ENCODE measurements at regions not wholly inside any gene's neighbourhood (a gene's known extent, or its start where the extent isn't known, plus 50 kb on each side); places are given as distances from the start of the nearest gene placed in this dataset.
A peak's percentile ranks its signal among the peaks of the same experiment; 100 is the strongest.

DNA sequence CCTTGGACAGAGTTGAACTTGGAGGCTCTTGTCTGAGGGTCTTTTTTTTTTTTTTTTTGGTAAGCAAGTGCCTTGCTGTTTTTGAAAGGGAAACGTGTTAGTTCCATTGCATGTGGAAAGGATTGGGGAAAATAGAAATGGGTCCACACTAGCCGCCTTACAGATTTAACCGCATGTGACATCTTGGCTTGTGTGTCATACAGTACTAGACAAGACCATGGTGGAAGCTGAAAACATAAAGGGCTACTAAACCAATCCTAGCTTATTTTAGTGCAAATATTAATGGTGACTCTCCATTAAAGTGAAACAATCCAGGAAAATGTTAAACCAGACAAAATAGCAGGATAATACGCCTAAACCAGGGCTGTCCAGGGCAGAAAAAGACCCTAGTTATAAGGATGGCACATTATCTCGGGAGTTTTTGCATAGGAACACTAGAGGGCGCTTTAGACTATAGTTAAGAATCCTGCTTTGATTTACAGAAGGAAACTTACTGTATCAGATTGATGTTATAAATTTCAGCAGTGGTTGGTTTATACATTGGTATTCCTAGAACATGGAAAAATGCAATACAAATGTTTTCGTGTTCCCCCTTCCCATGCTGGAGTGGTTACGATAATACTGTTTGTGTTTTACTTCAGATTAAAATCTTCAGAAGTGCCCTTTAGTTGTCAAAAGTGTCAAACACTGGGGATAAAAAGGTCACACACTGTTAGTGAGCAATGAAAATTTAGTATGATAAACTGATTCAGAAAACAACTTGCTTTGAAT lies 59.8 kb upstream of the DEK start:
- no peak for TF ChIP-seq GATA2 (IDR thresholded peaks at IDR 0.05; ENCODE audit: insufficient read depth, insufficient read length, low read depth, low read length)
- peak; percentile 48 to 49 for TF ChIP-seq CTCF (IDR thresholded peaks at IDR 0.05; ENCODE audit: extremely low read depth in 1 of 2, insufficient read depth in 1 of 2, low read depth in 1 of 2, low read length in 2 of 2)
- no TSS peak for BruUV-seq (replicated peaks)
- H3K4me1 ChIP-seq (ENCODE audit: control insufficient read depth, extremely low read depth, insufficient read depth, low read length): peaks cover 16% of the 10 kb centered on the region
- no peaks in the 10 kb centered on the region for H3K27me3 ChIP-seq (ENCODE audit: control insufficient read depth in 2 of 2, insufficient read depth in 2 of 2, low read length in 2 of 2)
- no peak overlapping the region for H3K9ac ChIP-seq (replicated peaks; ENCODE audit: extremely low read depth, insufficient read depth, low read length)
- no peak overlapping the region for H3K4me2 ChIP-seq (ENCODE audit: insufficient read depth, low read length)
- H3K9me1 ChIP-seq (replicated peaks; ENCODE audit: control insufficient read depth, extremely low read depth, insufficient read depth, low read length): no peaks in the 10 kb centered on the region
- DNase-seq (ENCODE audit: low read depth, low spot score) (peak; percentile 69), FAIRE-seq (peak; percentile 87)
- no peaks in the 10 kb centered on the region for H3K79me2 ChIP-seq (ENCODE audit: control insufficient read depth, insufficient read depth, low read length)
- CTCF ChIA-PET: interaction anchor here (0.6 to 3.2 kb wide), 20 partner anchors 11 to 265 kb away, joined by 3 to 93 read pairs (median 4); partner anchors contain the start of gene RNF144B
- no peak overlapping the region for H3K4me3 ChIP-seq (replicated peaks in 1 of 3; ENCODE audit: insufficient read depth in 1 of 3, low read depth in 1 of 3, low read length in 3 of 3)
- H3K9me3 ChIP-seq (replicated peaks; ENCODE audit: control insufficient read depth, insufficient read depth, low read length): no peaks in the 10 kb centered on the region
- intact Hi-C loops (cut with micrococcal nuclease) (loop anchor here (1.0 kb wide), 3 partner anchors 60 to 180 kb away; partner anchors contain the start of genes DEK and RNF144B), dilution Hi-C loops (cut with MboI; ENCODE audit: extremely low pct_ligation_motif_present, low sequenced_read_pairs) (no loop called here)
- H3K27ac ChIP-seq (ENCODE audit: insufficient read depth, low read depth, low read length): no peak overlapping the region
- H4K20me1 ChIP-seq (replicated peaks; ENCODE audit: control insufficient read depth, extremely low read depth, insufficient read depth, low read length): no peaks in the 10 kb centered on the region
- H2AFZ ChIP-seq (ENCODE audit: low read depth, low read length): peak overlapping the region; percentile 48
- POLR2A ChIA-PET: interaction anchor here (0.6 to 0.7 kb wide), 2 partner anchors 88 to 184 kb away, joined by 4 to 8 read pairs; no protein-coding TSS in a partner anchor
- no peaks in the 10 kb centered on the region for H3K36me3 ChIP-seq (ENCODE audit: control insufficient read depth in 2 of 2, extremely low read depth in 1 of 2, insufficient read depth in 2 of 2, low read length in 2 of 2)

DNA sequence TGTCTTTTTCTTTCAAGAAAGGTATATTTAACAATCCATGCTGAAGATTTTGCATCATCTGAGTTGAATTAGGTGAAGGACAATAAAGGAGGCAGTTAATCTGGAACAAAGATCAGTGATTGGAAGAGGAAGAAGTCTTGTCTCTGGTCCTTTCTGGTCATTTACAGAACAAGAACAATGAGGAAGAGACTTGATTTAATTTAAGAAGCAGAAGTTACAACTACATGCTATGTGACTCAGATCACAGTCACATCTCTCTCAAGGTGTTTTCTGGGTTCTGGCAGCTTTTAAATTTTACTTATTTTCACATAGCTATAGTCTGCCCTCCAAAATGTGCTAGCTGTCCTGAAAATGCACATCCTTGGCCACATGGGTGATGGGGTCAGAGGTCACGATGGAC lies 53.5 kb upstream of the DEK start:
- Histone ChIP-seq H3K27ac (ENCODE audit: insufficient read depth, low read depth, low read length) (no peak overlapping the region), H3K27me3 (ENCODE audit: control insufficient read depth in 2 of 2, insufficient read depth in 2 of 2, low read length in 2 of 2) (peaks cover 0 to 2% of the 10 kb centered on the region in 2 experiments), H3K9me1 (replicated peaks; ENCODE audit: control insufficient read depth, extremely low read depth, insufficient read depth, low read length) (no peaks in the 10 kb centered on the region), H2AFZ (ENCODE audit: low read depth, low read length) (no peak overlapping the region), H3K4me3 (replicated peaks in 1 of 3; ENCODE audit: insufficient read depth in 1 of 3, low read depth in 1 of 3, low read length in 3 of 3) (no peak overlapping the region), H3K4me1 (ENCODE audit: control insufficient read depth, extremely low read depth, insufficient read depth, low read length) (no peaks in the 10 kb centered on the region), H3K9ac (replicated peaks; ENCODE audit: extremely low read depth, insufficient read depth, low read length) (no peak overlapping the region), H3K79me2 (ENCODE audit: control insufficient read depth, insufficient read depth, low read length) (no peaks in the 10 kb centered on the region), H3K4me2 (ENCODE audit: insufficient read depth, low read length) (no peak overlapping the region), H4K20me1 (replicated peaks; ENCODE audit: control insufficient read depth, extremely low read depth, insufficient read depth, low read length) (no peaks in the 10 kb centered on the region), H3K36me3 (ENCODE audit: control insufficient read depth in 2 of 2, extremely low read depth in 1 of 2, insufficient read depth in 2 of 2, low read length in 2 of 2) (no peaks in the 10 kb centered on the region), H3K9me3 (replicated peaks; ENCODE audit: control insufficient read depth, insufficient read depth, low read length) (no peaks in the 10 kb centered on the region)
- DNase-seq (ENCODE audit: low read depth, low spot score): no peak
- intact Hi-C loops (cut with micrococcal nuclease): no loop called here
- no peak for FAIRE-seq
- BruUV-seq (replicated peaks): no TSS peak
- ChIA-PET CTCF (interaction anchor here (0.6 kb wide), 1 partner anchor 131 kb away, joined by 3 read pairs; no protein-coding TSS in a partner anchor), POLR2A (no interaction called here)
- TF ChIP-seq MYC (IDR thresholded peaks at IDR 0.05; ENCODE audit: low read depth, low read length) (no peak), POLR2A (IDR thresholded peaks at IDR 0.05; ENCODE audit: low read depth, low read length) (no peak), EZH2 (IDR thresholded peaks at IDR 0.05; ENCODE audit: borderline replicate concordance, low read depth, low read length, severe bottlenecking) (no peak), GATA2 (IDR thresholded peaks at IDR 0.05; ENCODE audit: insufficient read depth, insufficient read length, low read depth, low read length) (no peak), POLR2AphosphoS5 (IDR thresholded peaks at IDR 0.05; ENCODE audit: insufficient read depth, low read depth, low read length) (no peak), CTCF (IDR thresholded peaks at IDR 0.05; ENCODE audit: extremely low read depth in 1 of 2, insufficient read depth in 1 of 2, low read depth in 1 of 2, low read length in 2 of 2) (no peak), FOS (IDR thresholded peaks at IDR 0.05; ENCODE audit: borderline replicate concordance, insufficient read depth, low read length) (no peak)
- dilution Hi-C loops (cut with MboI; ENCODE audit: extremely low pct_ligation_motif_present, low sequenced_read_pairs): no loop called here

Data from endothelial cell of umbilical vein (primary cell).